ENCODE measurements at regions not wholly inside any gene's neighbourhood (a gene's known extent, or its start where the extent isn't known, plus 50 kb on each side); places are given as distances from the start of the nearest gene placed in this dataset.

- no peak overlapping the region for H3K27ac ChIP-seq
Measured at GRCh38 chr9:73595036-73595545, 443.4 kb downstream of the ANXA1 start.

GRCh38 chr9:73596321-73596720 lies 444.7 kb downstream of the ANXA1 start:
- Histone ChIP-seq H3K27ac (no peak overlapping the region), H3K9me3 (ENCODE audit: low read depth, low read length) (no peaks in the 10 kb centered on the region), H3K4me3 (no peak overlapping the region), H3K9ac (ENCODE audit: insufficient read length) (no peak overlapping the region), H3K36me3 (ENCODE audit: insufficient read depth, low read length) (no peaks in the 10 kb centered on the region)
- TF ChIP-seq FOXP2 (optimal IDR thresholded peaks at IDR 0.05; ENCODE audit: control extremely low read depth, extremely low read length, insufficient read depth) (no peak), POLR2AphosphoS5 (IDR thresholded peaks at IDR 0.05; ENCODE audit: borderline replicate concordance, low read depth, low read length) (no peak), EZH2 (IDR thresholded peaks at IDR 0.05) (no peak)
- no peak for DNase-seq (ENCODE audit: low read depth, low spot score)

More at GRCh38 chr9:73595036-73595545, 443.4 kb downstream of the ANXA1 start:
- Histone ChIP-seq H3K4me3 (0 out of 2 replicates have a peak overlapping the region, but pooled peaks have one; percentile 10), H3K9me3 (ENCODE audit: low read depth, low read length) (no peaks in the 10 kb centered on the region), H3K36me3 (ENCODE audit: insufficient read depth, low read length) (no peaks in the 10 kb centered on the region), H3K9ac (ENCODE audit: insufficient read length) (no peak overlapping the region)
- no peak for DNase-seq (ENCODE audit: low read depth, low spot score)
- TF ChIP-seq FOXP2 (optimal IDR thresholded peaks at IDR 0.05; ENCODE audit: control extremely low read depth, extremely low read length, insufficient read depth) = no peak
- no peak for TF ChIP-seq POLR2AphosphoS5 (IDR thresholded peaks at IDR 0.05; ENCODE audit: borderline replicate concordance, low read depth, low read length)
- TF ChIP-seq EZH2 (IDR thresholded peaks at IDR 0.05) = no peak

DNA sequence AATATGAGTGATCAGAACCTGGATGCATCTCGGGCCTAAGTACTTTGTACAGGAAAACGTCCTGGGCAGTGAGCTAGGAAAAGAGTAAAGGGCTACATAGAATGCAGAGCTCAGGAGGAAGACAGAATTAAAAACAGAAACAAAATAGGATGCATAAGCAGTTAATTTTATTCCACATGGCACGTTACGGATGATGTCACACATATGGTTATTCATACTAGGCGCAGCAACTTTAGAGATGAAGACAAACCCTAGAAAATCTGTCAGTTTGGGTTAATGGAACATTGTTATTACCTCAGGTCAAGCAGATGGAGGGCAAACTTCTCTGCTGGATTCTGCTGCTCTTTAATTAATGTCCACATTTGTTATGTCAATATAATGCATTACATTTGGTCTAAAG lies 445.4 kb downstream of the ANXA1 start:
- Histone ChIP-seq H3K9me3 (ENCODE audit: low read depth, low read length) (no peaks in the 10 kb centered on the region), H3K36me3 (ENCODE audit: insufficient read depth, low read length) (no peaks in the 10 kb centered on the region), H3K27ac (no peak overlapping the region), H3K4me3 (no peak overlapping the region), H3K9ac (ENCODE audit: insufficient read length) (no peak overlapping the region)
- DNase-seq (ENCODE audit: low read depth, low spot score) = no peak
- no peak for TF ChIP-seq EZH2 (IDR thresholded peaks at IDR 0.05)
- no peak for TF ChIP-seq POLR2AphosphoS5 (IDR thresholded peaks at IDR 0.05; ENCODE audit: borderline replicate concordance, low read depth, low read length)
- TF ChIP-seq FOXP2 (optimal IDR thresholded peaks at IDR 0.05; ENCODE audit: control extremely low read depth, extremely low read length, insufficient read depth) = no peak

GRCh38 chr9:73597771-73598170 lies 446.1 kb downstream of the ANXA1 start:
- Histone ChIP-seq H3K9ac (ENCODE audit: insufficient read length) (no peak overlapping the region), H3K36me3 (ENCODE audit: insufficient read depth, low read length) (no peaks in the 10 kb centered on the region), H3K9me3 (ENCODE audit: low read depth, low read length) (no peaks in the 10 kb centered on the region), H3K4me3 (no peak overlapping the region), H3K27ac (no peak overlapping the region)
- no peak for DNase-seq (ENCODE audit: low read depth, low spot score)
- TF ChIP-seq POLR2AphosphoS5 (IDR thresholded peaks at IDR 0.05; ENCODE audit: borderline replicate concordance, low read depth, low read length) (no peak), FOXP2 (optimal IDR thresholded peaks at IDR 0.05; ENCODE audit: control extremely low read depth, extremely low read length, insufficient read depth) (no peak), EZH2 (IDR thresholded peaks at IDR 0.05) (no peak)

GRCh38 chr9:73609381-73609780 lies 457.7 kb downstream of the ANXA1 start:
- H3K4me3 ChIP-seq = no peak overlapping the region
- H3K9ac ChIP-seq (ENCODE audit: insufficient read length) = no peak overlapping the region
- H3K27ac ChIP-seq = no peak overlapping the region
- no peaks in the 10 kb centered on the region for H3K9me3 ChIP-seq (ENCODE audit: low read depth, low read length)
- H3K36me3 ChIP-seq (ENCODE audit: insufficient read depth, low read length) = no peaks in the 10 kb centered on the region
- TF ChIP-seq FOXP2 (optimal IDR thresholded peaks at IDR 0.05; ENCODE audit: control extremely low read depth, extremely low read length, insufficient read depth) (no peak), EZH2 (IDR thresholded peaks at IDR 0.05) (no peak), POLR2AphosphoS5 (IDR thresholded peaks at IDR 0.05; ENCODE audit: borderline replicate concordance, low read depth, low read length) (no peak)
- no peak for DNase-seq (ENCODE audit: low read depth, low spot score)

- TF ChIP-seq POLR2AphosphoS5 (IDR thresholded peaks at IDR 0.05; ENCODE audit: borderline replicate concordance, low read depth, low read length) (no peak), FOXP2 (optimal IDR thresholded peaks at IDR 0.05; ENCODE audit: control extremely low read depth, extremely low read length, insufficient read depth) (no peak), EZH2 (IDR thresholded peaks at IDR 0.05) (no peak)
- H3K9ac ChIP-seq (ENCODE audit: insufficient read length) = no peak overlapping the region
- no peak for DNase-seq (ENCODE audit: low read depth, low spot score)
- H3K4me3 ChIP-seq = no peak overlapping the region
- no peak overlapping the region for H3K27ac ChIP-seq
- no peaks in the 10 kb centered on the region for H3K9me3 ChIP-seq (ENCODE audit: low read depth, low read length)
- H3K36me3 ChIP-seq (ENCODE audit: insufficient read depth, low read length) = no peaks in the 10 kb centered on the region
Measured at GRCh38 chr9:73611032-73611431, 459.4 kb downstream of the ANXA1 start.

GRCh38 chr9:73613092-73613701 lies 461.5 kb downstream of the ANXA1 start:
- Histone ChIP-seq H3K9ac (ENCODE audit: insufficient read length) (no peak overlapping the region), H3K9me3 (ENCODE audit: low read depth, low read length) (no peaks in the 10 kb centered on the region), H3K4me3 (no peak overlapping the region), H3K27ac (no peak overlapping the region), H3K36me3 (ENCODE audit: insufficient read depth, low read length) (no peaks in the 10 kb centered on the region)
- TF ChIP-seq EZH2 (IDR thresholded peaks at IDR 0.05) (no peak), POLR2AphosphoS5 (IDR thresholded peaks at IDR 0.05; ENCODE audit: borderline replicate concordance, low read depth, low read length) (no peak), FOXP2 (optimal IDR thresholded peaks at IDR 0.05; ENCODE audit: control extremely low read depth, extremely low read length, insufficient read depth) (no peak)
- no peak for DNase-seq (ENCODE audit: low read depth, low spot score)

GRCh38 chr9:73615557-73615956 lies 463.9 kb downstream of the ANXA1 start:
- DNase-seq (ENCODE audit: low read depth, low spot score) = no peak
- H3K36me3 ChIP-seq (ENCODE audit: insufficient read depth, low read length) = no peaks in the 10 kb centered on the region
- no peak overlapping the region for H3K27ac ChIP-seq
- H3K9me3 ChIP-seq (ENCODE audit: low read depth, low read length) = no peaks in the 10 kb centered on the region
- H3K4me3 ChIP-seq = no peak overlapping the region
- TF ChIP-seq FOXP2 (optimal IDR thresholded peaks at IDR 0.05; ENCODE audit: control extremely low read depth, extremely low read length, insufficient read depth) (no peak), POLR2AphosphoS5 (IDR thresholded peaks at IDR 0.05; ENCODE audit: borderline replicate concordance, low read depth, low read length) (no peak), EZH2 (IDR thresholded peaks at IDR 0.05) (no peak)
- no peak overlapping the region for H3K9ac ChIP-seq (ENCODE audit: insufficient read length)

DNA sequence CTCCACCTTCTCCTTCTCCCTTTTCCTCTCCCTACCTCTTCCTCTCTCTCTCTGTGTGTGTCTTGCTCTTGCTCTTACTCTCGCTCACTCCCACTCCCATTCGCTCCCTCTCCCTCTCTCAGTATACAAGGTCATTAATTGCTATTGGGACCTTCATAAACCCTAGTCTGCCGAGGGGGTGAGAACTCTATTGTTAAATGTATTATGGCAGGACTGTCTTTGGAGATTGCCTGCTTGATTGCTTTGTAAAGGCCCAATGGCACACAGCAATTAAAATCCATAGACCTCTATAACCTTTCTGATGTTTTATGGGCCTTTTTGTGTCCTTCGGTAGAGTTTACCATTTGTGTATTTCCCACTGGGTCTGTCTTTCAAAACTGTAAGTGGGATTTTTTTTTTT lies 465.9 kb downstream of the ANXA1 start:
- Histone ChIP-seq H3K9ac (ENCODE audit: insufficient read length) (no peak overlapping the region), H3K4me3 (no peak overlapping the region), H3K27ac (no peak overlapping the region), H3K36me3 (ENCODE audit: insufficient read depth, low read length) (no peaks in the 10 kb centered on the region), H3K9me3 (ENCODE audit: low read depth, low read length) (no peaks in the 10 kb centered on the region)
- TF ChIP-seq POLR2AphosphoS5 (IDR thresholded peaks at IDR 0.05; ENCODE audit: borderline replicate concordance, low read depth, low read length) = no peak
- no peak for DNase-seq (ENCODE audit: low read depth, low spot score)
